Gastroesophageal sphincter (tissue), 3 donors: ENCODE measurements at regions not wholly inside any gene's neighbourhood (a gene's known extent, or its start where the extent isn't known, plus 50 kb on each side); places are given as distances from the start of the nearest gene placed in this dataset.

ENCODE experiments used
- CTCF ChIP-seq, 4 experiments: fragments of 200-600 bp in 2 of 4; fragments of 450-650 bp in 2 of 4; sonication (generic) in 1 of 4; IDR thresholded peaks; one replicate each; pipeline ENCODE4 v1.5.1; 2017 to 2019; ENCODE audit warnings: antibody characterized with exemption in 4 of 4, mild to moderate bottlenecking in 2 of 4, moderate library complexity in 2 of 4
- EP300 ChIP-seq: sonication (generic); formaldehyde crosslinking; IDR thresholded peaks from one replicate; pipeline ENCODE4 v1.6.1; 2017; ENCODE audit warnings: antibody characterized with exemption, mild to moderate bottlenecking

DNA sequence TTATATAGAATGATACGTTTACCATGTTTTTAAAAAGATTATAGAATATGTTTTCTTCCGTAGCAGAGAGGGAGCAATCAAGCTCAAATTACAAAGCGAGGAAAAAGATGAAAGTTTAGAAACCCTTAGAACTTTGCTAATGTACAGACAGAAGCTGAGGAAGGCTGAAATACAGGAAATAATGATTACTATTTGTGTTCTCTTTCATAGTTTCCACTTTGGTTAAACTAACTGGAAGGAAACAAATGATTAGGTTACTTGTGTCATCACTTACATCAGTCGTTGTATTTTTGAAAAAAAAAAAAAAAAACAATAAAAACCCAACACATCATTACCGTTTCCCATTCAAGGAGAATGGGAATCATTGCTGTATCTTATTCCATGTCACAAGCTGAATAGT lies 337.8 kb upstream of the CBLB start:
- TF ChIP-seq CTCF (IDR thresholded peaks at IDR 0.05), result no peak
- no peak for TF ChIP-seq EP300
